ENCODE measurements at regions not wholly inside any gene's neighbourhood (a gene's known extent, or its start where the extent isn't known, plus 50 kb on each side); places are given as distances from the start of the nearest gene placed in this dataset.

- no peaks in the 10 kb centered on the region for H3K36me3 ChIP-seq (ENCODE audit: insufficient read depth)
- WGBS = 93% methylated on average over 3 of the region's 3 CpGs
- no peak overlapping the region for H3K4me3 ChIP-seq (ENCODE audit: low read depth, low read length)
- H3K4me1 ChIP-seq (ENCODE audit: insufficient read depth) = no peaks in the 10 kb centered on the region
- H3K27ac ChIP-seq (ENCODE audit: low read depth) = no peak overlapping the region
- no peak for DNase-seq (ENCODE audit: extremely low spot score)
Measured at GRCh38 chr6:14428269-14428668, 310.7 kb downstream of the CD83 start.

GRCh38 chr6:14429396-14429795 lies 311.8 kb downstream of the CD83 start:
- whole genome bisulfite sequencing = 85% methylated on average over 10 of the region's 10 CpGs
- Histone ChIP-seq H3K4me3 (ENCODE audit: low read depth, low read length) (no peak overlapping the region), H3K4me1 (ENCODE audit: insufficient read depth) (no peaks in the 10 kb centered on the region), H3K36me3 (ENCODE audit: insufficient read depth) (no peaks in the 10 kb centered on the region), H3K27ac (ENCODE audit: low read depth) (no peak overlapping the region)
- no peak for DNase-seq (ENCODE audit: extremely low spot score)

- H3K4me1 ChIP-seq (ENCODE audit: insufficient read depth) = no peaks in the 10 kb centered on the region
- no peak for DNase-seq (ENCODE audit: extremely low spot score)
- H3K36me3 ChIP-seq (ENCODE audit: insufficient read depth) = no peaks in the 10 kb centered on the region
- H3K4me3 ChIP-seq (ENCODE audit: low read depth, low read length) = no peak overlapping the region
- WGBS = 88% methylated on average over 2 of the region's 2 CpGs
- no peak overlapping the region for H3K27ac ChIP-seq (ENCODE audit: low read depth)
Measured at GRCh38 chr6:14430218-14430617, 312.6 kb downstream of the CD83 start.

- 62% methylated on average over 14 of the region's 14 CpGs for WGBS
- DNase-seq (ENCODE audit: extremely low spot score) = no peak
- Histone ChIP-seq H3K4me1 (ENCODE audit: insufficient read depth) (no peaks in the 10 kb centered on the region), H3K36me3 (ENCODE audit: insufficient read depth) (no peaks in the 10 kb centered on the region), H3K4me3 (ENCODE audit: low read depth, low read length) (no peak overlapping the region), H3K27ac (ENCODE audit: low read depth) (no peak overlapping the region)
Measured at GRCh38 chr6:14431385-14432330, 314.1 kb downstream of the CD83 start.

- H3K4me3 ChIP-seq (ENCODE audit: low read depth, low read length) = no peak overlapping the region
- H3K36me3 ChIP-seq (ENCODE audit: insufficient read depth) = no peaks in the 10 kb centered on the region
- DNase-seq (ENCODE audit: extremely low spot score) = no peak
- no peaks in the 10 kb centered on the region for H3K4me1 ChIP-seq (ENCODE audit: insufficient read depth)
- WGBS = 78% methylated on average over 3 of the region's 3 CpGs
- H3K27ac ChIP-seq (ENCODE audit: low read depth) = no peak overlapping the region
Measured at GRCh38 chr6:14434916-14435690, 317.5 kb downstream of the CD83 start.

GRCh38 chr6:14436592-14437132 lies 319.1 kb downstream of the CD83 start:
- no peak for DNase-seq (ENCODE audit: extremely low spot score)
- WGBS = 95% methylated on average over 3 of the region's 3 CpGs
- Histone ChIP-seq H3K36me3 (ENCODE audit: insufficient read depth) (no peaks in the 10 kb centered on the region), H3K4me1 (ENCODE audit: insufficient read depth) (no peaks in the 10 kb centered on the region), H3K4me3 (ENCODE audit: low read depth, low read length) (no peak overlapping the region), H3K27ac (ENCODE audit: low read depth) (no peak overlapping the region)

GRCh38 chr6:14439419-14439818 lies 321.8 kb downstream of the CD83 start:
- Histone ChIP-seq H3K27ac (ENCODE audit: low read depth) (no peak overlapping the region), H3K4me1 (ENCODE audit: insufficient read depth) (no peaks in the 10 kb centered on the region), H3K4me3 (ENCODE audit: low read depth, low read length) (no peak overlapping the region), H3K36me3 (ENCODE audit: insufficient read depth) (no peaks in the 10 kb centered on the region)
- DNase-seq (ENCODE audit: extremely low spot score) = no peak
- 87% methylated on average over 5 of the region's 5 CpGs for WGBS

- Histone ChIP-seq H3K4me3 (ENCODE audit: low read depth, low read length) (no peak overlapping the region), H3K36me3 (ENCODE audit: insufficient read depth) (no peaks in the 10 kb centered on the region), H3K4me1 (ENCODE audit: insufficient read depth) (no peaks in the 10 kb centered on the region), H3K27ac (ENCODE audit: low read depth) (no peak overlapping the region)
- no peak for DNase-seq (ENCODE audit: extremely low spot score)
- 63% methylated on average over 4 of the region's 4 CpGs for WGBS
Measured at GRCh38 chr6:14440215-14440910, 322.8 kb downstream of the CD83 start.

- DNase-seq (ENCODE audit: extremely low spot score) = peak; percentile 86
- WGBS = 17% methylated on average over 13 of the region's 13 CpGs
- Histone ChIP-seq H3K4me1 (ENCODE audit: insufficient read depth) (no peaks in the 10 kb centered on the region), H3K27ac (ENCODE audit: low read depth) (no peak overlapping the region), H3K4me3 (ENCODE audit: low read depth, low read length) (no peak overlapping the region), H3K36me3 (ENCODE audit: insufficient read depth) (no peaks in the 10 kb centered on the region)
Measured at GRCh38 chr6:14440940-14441781, 323.6 kb downstream of the CD83 start.

GRCh38 chr6:14442242-14442641 lies 324.7 kb downstream of the CD83 start:
- no peak overlapping the region for H3K4me3 ChIP-seq (ENCODE audit: low read depth, low read length)
- no peak for DNase-seq (ENCODE audit: extremely low spot score)
- 85% methylated on average over 11 of the region's 11 CpGs for WGBS
- H3K36me3 ChIP-seq (ENCODE audit: insufficient read depth) = no peaks in the 10 kb centered on the region
- no peaks in the 10 kb centered on the region for H3K4me1 ChIP-seq (ENCODE audit: insufficient read depth)
- no peak overlapping the region for H3K27ac ChIP-seq (ENCODE audit: low read depth)

- no peaks in the 10 kb centered on the region for H3K36me3 ChIP-seq (ENCODE audit: insufficient read depth)
- 92% methylated on average over 4 of the region's 4 CpGs for WGBS
Measured at GRCh38 chr6:14443629-14444268, 326.2 kb downstream of the CD83 start.

GRCh38 chr6:14444295-14444972 lies 326.9 kb downstream of the CD83 start:
- no peak overlapping the region for H3K4me3 ChIP-seq (ENCODE audit: low read depth, low read length)
- DNase-seq (ENCODE audit: extremely low spot score) = no peak
- H3K27ac ChIP-seq (ENCODE audit: low read depth) = no peak overlapping the region
- WGBS = 82% methylated on average over 3 of the region's 3 CpGs
- H3K36me3 ChIP-seq (ENCODE audit: insufficient read depth) = no peaks in the 10 kb centered on the region
- no peaks in the 10 kb centered on the region for H3K4me1 ChIP-seq (ENCODE audit: insufficient read depth)

More at GRCh38 chr6:14443629-14444268, 326.2 kb downstream of the CD83 start:
- H3K4me3 ChIP-seq (ENCODE audit: low read depth, low read length) = no peak overlapping the region
- H3K27ac ChIP-seq (ENCODE audit: low read depth) = no peak overlapping the region
- no peak for DNase-seq (ENCODE audit: extremely low spot score)
- H3K4me1 ChIP-seq (ENCODE audit: insufficient read depth) = no peaks in the 10 kb centered on the region

Data from urinary bladder (tissue), 3 donors.